Limb (tissue), 2 donors: ENCODE measurements at regions not wholly inside any gene's neighbourhood (a gene's known extent, or its start where the extent isn't known, plus 50 kb on each side); places are given as distances from the start of the nearest gene placed in this dataset.

Experiments used
- DNase-seq, 2 donors: peaks; one replicate each; pipeline ENCODE4 v3.0.0-alpha.2; 2016; ENCODE audit errors: extremely low spot score in 2 of 2

- DNase-seq, result no peak
Measured at GRCh38 chr6:51387907-51388306, 569.2 kb downstream of the TFAP2B start.

- DNase-seq, result no peak
Measured at GRCh38 chr6:51394061-51394460, 575.4 kb downstream of the TFAP2B start.

GRCh38 chr6:51396583-51396982 lies 577.9 kb downstream of the TFAP2B start:
- DNase-seq, result no peak

- DNase-seq, result peak in 1 of 2 donors; percentile 34
Measured at GRCh38 chr6:51398064-51398705, 579.5 kb downstream of the TFAP2B start.

- no peak for DNase-seq
Measured at GRCh38 chr6:51398793-51399192, 580.1 kb downstream of the TFAP2B start.

GRCh38 chr6:51410453-51410852 lies 591.8 kb downstream of the TFAP2B start:
- DNase-seq, result no peak

- no peak for DNase-seq
Measured at GRCh38 chr6:51411496-51412125, 592.9 kb downstream of the TFAP2B start.

GRCh38 chr6:51414361-51414760 lies 595.7 kb downstream of the TFAP2B start:
- no peak for DNase-seq

GRCh38 chr6:51415501-51415900 lies 596.8 kb downstream of the TFAP2B start:
- no peak for DNase-seq

- DNase-seq, result no peak
Measured at GRCh38 chr6:51429017-51429712, 610.5 kb downstream of the TFAP2B start.

GRCh38 chr6:51430589-51430988 lies 611.9 kb downstream of the TFAP2B start:
- no peak for DNase-seq

GRCh38 chr6:51432481-51432880 lies 613.8 kb downstream of the TFAP2B start:
- DNase-seq, result no peak

GRCh38 chr6:51450248-51450957 lies 631.7 kb downstream of the TFAP2B start:
- no peak for DNase-seq

- no peak for DNase-seq
Measured at GRCh38 chr6:51450958-51451357, 632.3 kb downstream of the TFAP2B start.

- no peak for DNase-seq
Measured at GRCh38 chr6:51456282-51456681, 631.1 kb downstream of the PKHD1 start.

- no peak for DNase-seq
Measured at GRCh38 chr6:51459958-51460357, 627.5 kb downstream of the PKHD1 start.

GRCh38 chr6:51462896-51463295 lies 624.5 kb downstream of the PKHD1 start:
- DNase-seq, result no peak

GRCh38 chr6:51463321-51463720 lies 624.1 kb downstream of the PKHD1 start:
- DNase-seq, result no peak

GRCh38 chr6:51464956-51465355 lies 622.5 kb downstream of the PKHD1 start:
- DNase-seq, result no peak

- no peak for DNase-seq
Measured at GRCh38 chr6:51466427-51466826, 621.0 kb downstream of the PKHD1 start.

GRCh38 chr6:51467231-51467952 lies 620.0 kb downstream of the PKHD1 start:
- no peak for DNase-seq
